BLaER1 (cell line): ENCODE measurements at regions not wholly inside any gene's neighbourhood (a gene's known extent, or its start where the extent isn't known, plus 50 kb on each side); places are given as distances from the start of the nearest gene placed in this dataset.

Experiments
- H3K27ac ChIP-seq: shearing (Covaris generic); formaldehyde crosslinking; 2 replicates; pipeline ENCODE4 v1.8.1; 2022
- H3K27me3 ChIP-seq: shearing (Covaris generic); formaldehyde crosslinking; 2 replicates; pipeline ENCODE4 v1.8.1; 2022
- H3K36me3 ChIP-seq: shearing (Covaris generic); formaldehyde crosslinking; 2 replicates; pipeline ENCODE4 v1.8.1; 2022
- H3K4me1 ChIP-seq: shearing (Covaris generic); formaldehyde crosslinking; 2 replicates; pipeline ENCODE4 v1.8.1; 2022
- H3K4me2 ChIP-seq: shearing (Covaris generic); formaldehyde crosslinking; 2 replicates; pipeline ENCODE4 v1.8.1; 2022
- H3K4me3 ChIP-seq: shearing (Covaris generic); formaldehyde crosslinking; 2 replicates; pipeline ENCODE4 v1.8.1; 2022
- H3K9ac ChIP-seq: shearing (Covaris generic); formaldehyde crosslinking; 2 replicates; pipeline ENCODE4 v1.8.1; 2022
- H3K9me3 ChIP-seq: shearing (Covaris generic); formaldehyde crosslinking; 2 replicates; pipeline ENCODE4 v1.8.1; 2022
- H4K20me1 ChIP-seq: shearing (Covaris generic); formaldehyde crosslinking; 2 replicates; pipeline ENCODE4 v1.8.1; 2022
- Cebpa-rat ChIP-seq: shearing (Covaris generic); IDR thresholded peaks from 2 replicates; pipeline ENCODE4 v1.8.1; 2022

DNA sequence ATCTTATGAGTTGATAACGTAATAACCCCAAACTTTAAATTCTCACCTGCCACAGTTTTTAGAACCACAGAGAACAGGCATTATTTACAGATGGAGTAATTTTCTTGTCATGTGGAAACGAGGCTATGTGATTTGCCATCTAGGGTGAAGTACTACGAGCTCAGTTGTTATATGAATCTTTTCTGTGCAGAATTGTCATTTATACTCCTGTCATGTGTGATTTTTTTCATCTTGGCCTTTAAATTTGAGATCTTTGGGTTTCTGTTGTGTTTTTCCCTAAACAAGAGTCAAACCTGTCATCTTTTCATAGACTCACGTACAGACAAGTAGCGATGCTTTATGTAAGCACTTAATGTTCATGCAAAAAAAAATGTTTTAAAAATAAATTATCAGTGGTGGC is 153.7 kb upstream of the TAC1 start:
- Histone ChIP-seq H3K9ac (no peak overlapping the region), H3K27ac (no peak overlapping the region), H3K9me3 (peaks cover 9% of the 10 kb centered on the region; the same call in 1 of the 2 replicates), H3K4me1 (peaks cover 5% of the 10 kb centered on the region), H3K4me2 (no peak overlapping the region), H3K36me3 (no peaks in the 10 kb centered on the region), H3K27me3 (no peaks in the 10 kb centered on the region), H4K20me1 (no peaks in the 10 kb centered on the region), H3K4me3 (no peak overlapping the region)
- no peak for TF ChIP-seq Cebpa-rat

DNA sequence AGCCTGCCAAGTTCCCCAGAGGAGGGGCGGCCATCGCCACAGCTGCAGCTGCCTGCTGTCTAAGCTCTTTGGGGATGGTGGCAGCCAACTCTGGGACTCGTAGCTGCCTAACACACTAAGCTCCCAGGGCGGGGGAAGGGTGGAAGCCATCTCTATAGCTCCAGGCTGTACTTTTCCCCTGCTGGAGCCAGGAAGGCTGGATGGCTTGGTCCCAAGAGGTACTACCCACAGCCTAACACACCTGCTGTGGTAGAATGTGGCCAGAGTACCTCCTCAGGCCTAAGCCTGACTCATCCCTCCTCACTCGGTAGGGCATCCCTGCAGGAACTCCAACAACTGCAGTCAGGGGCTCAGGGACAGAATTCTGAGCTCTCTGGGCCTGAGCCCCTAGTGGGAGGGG is 151.7 kb upstream of the TAC1 start:
- TF ChIP-seq Cebpa-rat = no peak
- no peaks in the 10 kb centered on the region for H3K36me3 ChIP-seq
- H4K20me1 ChIP-seq = no peaks in the 10 kb centered on the region
- H3K9ac ChIP-seq = no peak overlapping the region
- H3K9me3 ChIP-seq = peaks cover 9% of the 10 kb centered on the region; the same call in 1 of the 2 replicates
- no peaks in the 10 kb centered on the region for H3K27me3 ChIP-seq
- no peak overlapping the region for H3K4me2 ChIP-seq
- H3K4me1 ChIP-seq = peaks cover 5% of the 10 kb centered on the region
- no peak overlapping the region for H3K27ac ChIP-seq
- H3K4me3 ChIP-seq = no peak overlapping the region

DNA sequence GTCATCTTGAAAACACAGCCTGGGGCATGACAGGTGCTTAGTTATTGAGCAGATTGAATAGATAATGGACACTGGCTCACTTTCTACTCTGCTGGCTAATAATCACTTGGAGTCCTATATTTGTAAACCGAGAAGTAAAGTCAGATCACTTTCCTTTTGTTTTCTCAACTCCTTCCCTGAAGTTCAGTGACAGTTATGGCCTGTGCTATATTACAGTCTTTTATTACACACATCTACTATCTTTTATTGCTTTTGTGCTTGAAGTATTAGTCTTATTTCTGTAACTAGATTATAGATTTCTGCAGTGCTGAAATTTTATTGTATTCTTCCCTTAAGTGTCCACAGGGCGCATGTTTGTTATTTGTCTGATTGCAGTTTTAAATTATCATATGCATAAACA is 136.4 kb upstream of the TAC1 start:
- no peak overlapping the region for H3K27ac ChIP-seq
- no peak overlapping the region for H3K4me3 ChIP-seq
- no peaks in the 10 kb centered on the region for H3K4me1 ChIP-seq
- no peaks in the 10 kb centered on the region for H3K36me3 ChIP-seq
- H3K9me3 ChIP-seq = no peaks in the 10 kb centered on the region
- no peaks in the 10 kb centered on the region for H3K27me3 ChIP-seq
- TF ChIP-seq Cebpa-rat = no peak
- no peak overlapping the region for H3K4me2 ChIP-seq
- no peaks in the 10 kb centered on the region for H4K20me1 ChIP-seq
- no peak overlapping the region for H3K9ac ChIP-seq

DNA sequence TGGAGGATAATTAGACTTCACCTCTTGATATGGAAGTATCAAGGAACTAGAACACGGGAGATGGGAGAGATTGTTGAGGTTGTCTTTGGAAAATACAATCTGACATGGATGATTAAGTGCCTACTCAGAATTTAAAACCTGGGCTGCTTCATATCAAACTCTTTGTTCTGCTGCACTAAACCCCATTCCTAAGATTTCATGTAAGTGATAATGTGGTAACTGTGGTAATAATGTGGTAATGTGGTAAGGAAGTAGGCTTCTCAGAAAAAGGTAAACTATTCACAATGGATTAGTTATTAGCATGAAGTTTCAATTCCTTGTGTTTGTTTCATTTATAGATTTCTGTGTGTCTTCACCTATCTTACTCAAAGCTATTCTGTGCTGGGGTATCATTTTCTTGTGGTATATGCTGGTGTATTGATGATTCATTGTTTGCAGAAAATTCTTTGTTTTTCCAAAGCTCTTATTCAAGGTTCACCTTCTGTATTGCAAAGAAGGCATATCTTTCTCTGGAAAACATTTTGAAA is 129.9 kb upstream of the TAC1 start:
- no peak for TF ChIP-seq Cebpa-rat
- no peaks in the 10 kb centered on the region for H3K9me3 ChIP-seq
- no peaks in the 10 kb centered on the region for H3K36me3 ChIP-seq
- no peak overlapping the region for H3K27ac ChIP-seq
- H3K4me2 ChIP-seq = no peak overlapping the region
- no peak overlapping the region for H3K4me3 ChIP-seq
- no peaks in the 10 kb centered on the region for H3K27me3 ChIP-seq
- peaks cover 10% of the 10 kb centered on the region; the same call in 1 of the 2 replicates for H3K4me1 ChIP-seq
- no peak overlapping the region for H3K9ac ChIP-seq
- no peaks in the 10 kb centered on the region for H4K20me1 ChIP-seq

DNA sequence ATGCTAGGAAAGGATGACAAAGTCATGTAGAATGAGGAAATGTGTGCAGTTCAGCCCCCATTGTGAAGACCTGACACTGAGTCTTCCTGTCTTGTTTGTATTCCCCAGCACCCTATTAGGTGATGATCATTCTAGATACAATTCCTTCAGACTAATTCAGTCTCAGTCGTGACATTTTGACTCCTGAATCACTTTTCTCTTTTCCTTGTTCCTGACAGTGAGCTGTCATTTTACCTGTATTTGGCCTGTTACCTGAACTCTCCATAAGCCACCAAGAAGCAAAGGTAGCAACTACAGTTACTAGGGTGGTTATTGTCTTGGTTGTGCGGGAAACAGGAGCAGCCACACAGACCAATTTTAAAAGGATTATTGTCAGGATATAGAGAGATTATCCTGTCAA is 111.4 kb upstream of the TAC1 start:
- no peak for TF ChIP-seq Cebpa-rat
- no peak overlapping the region for H3K4me2 ChIP-seq

DNA sequence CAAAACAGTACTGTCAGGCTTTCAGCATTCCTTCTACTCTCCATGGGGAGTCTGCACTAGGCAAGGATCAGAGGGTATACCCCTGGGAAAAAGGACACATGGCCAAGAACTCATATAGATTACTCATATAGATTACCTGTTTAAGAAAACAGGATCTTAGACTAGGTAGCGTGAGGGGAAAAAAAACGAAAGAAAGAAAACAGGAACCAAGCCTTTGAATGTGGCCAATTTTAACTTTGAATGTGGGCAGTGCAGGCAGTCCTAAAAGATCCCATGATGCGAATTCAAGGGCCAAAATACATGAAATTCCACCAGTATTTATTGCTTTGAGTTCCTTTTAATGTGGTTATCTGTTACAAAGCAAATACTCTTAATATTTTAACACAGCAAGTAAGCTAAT is 108.6 kb upstream of the TAC1 start:
- Histone ChIP-seq H3K36me3 (no peaks in the 10 kb centered on the region), H3K4me2 (no peak overlapping the region), H3K9me3 (no peaks in the 10 kb centered on the region), H3K27ac (no peak overlapping the region), H3K27me3 (no peaks in the 10 kb centered on the region), H4K20me1 (no peaks in the 10 kb centered on the region), H3K4me3 (no peak overlapping the region), H3K9ac (no peak overlapping the region), H3K4me1 (no peaks in the 10 kb centered on the region)
- no peak for TF ChIP-seq Cebpa-rat

More for the DNA sequence above, 111.4 kb upstream of the TAC1 start:
- Histone ChIP-seq H3K4me1 (no peaks in the 10 kb centered on the region), H4K20me1 (no peaks in the 10 kb centered on the region), H3K4me3 (no peak overlapping the region), H3K9ac (no peak overlapping the region), H3K27me3 (no peaks in the 10 kb centered on the region), H3K9me3 (no peaks in the 10 kb centered on the region), H3K36me3 (no peaks in the 10 kb centered on the region), H3K27ac (no peak overlapping the region)

DNA sequence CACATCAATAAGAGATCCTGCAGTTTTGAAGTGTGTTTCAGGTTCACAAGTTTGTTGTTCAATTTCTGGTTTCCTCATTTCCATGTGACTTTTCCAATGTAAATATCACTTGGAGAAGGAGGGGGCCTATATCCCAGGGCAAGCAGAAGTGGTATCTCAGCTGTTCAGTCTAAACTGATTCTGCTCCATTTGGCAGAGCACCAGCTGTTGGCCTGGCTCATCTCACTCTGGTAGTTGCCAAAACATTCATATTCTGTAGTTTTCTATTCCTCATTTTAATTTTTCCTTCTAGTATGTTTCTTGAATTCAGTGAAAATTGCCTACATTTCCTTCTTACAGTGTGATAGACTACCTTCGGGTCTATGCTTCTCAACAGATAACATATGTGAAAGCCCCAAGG is 101.8 kb upstream of the TAC1 start:
- Histone ChIP-seq H3K9ac (no peak overlapping the region), H3K4me1 (no peaks in the 10 kb centered on the region), H3K27ac (no peak overlapping the region), H3K36me3 (no peaks in the 10 kb centered on the region), H3K4me2 (no peak overlapping the region), H3K27me3 (no peaks in the 10 kb centered on the region), H3K4me3 (no peak overlapping the region), H4K20me1 (no peaks in the 10 kb centered on the region), H3K9me3 (no peaks in the 10 kb centered on the region)
- no peak for TF ChIP-seq Cebpa-rat

DNA sequence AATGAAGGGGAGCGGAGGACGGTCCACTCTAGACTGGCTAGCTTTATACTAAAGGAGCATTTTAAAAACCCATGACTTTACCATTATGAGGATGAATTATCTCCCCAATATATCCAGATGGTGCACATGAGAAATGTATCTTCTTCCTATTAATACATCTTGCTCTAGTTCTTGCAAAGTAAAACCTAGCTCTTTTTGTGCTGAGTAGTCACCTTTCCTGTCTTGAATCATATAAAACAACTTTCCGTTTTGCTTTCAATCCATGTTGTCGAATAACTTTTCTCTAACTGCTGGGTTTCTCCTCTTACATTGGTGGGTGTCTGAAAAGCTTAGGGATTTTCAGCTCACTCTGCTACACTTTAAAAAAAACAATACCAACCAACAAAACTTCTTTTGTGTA is 96.3 kb upstream of the TAC1 start:
- H4K20me1 ChIP-seq = no peaks in the 10 kb centered on the region
- no peaks in the 10 kb centered on the region for H3K36me3 ChIP-seq
- no peaks in the 10 kb centered on the region for H3K9me3 ChIP-seq
- no peak overlapping the region for H3K4me2 ChIP-seq
- H3K27me3 ChIP-seq = no peaks in the 10 kb centered on the region
- no peak overlapping the region for H3K9ac ChIP-seq
- no peak overlapping the region for H3K4me3 ChIP-seq
- no peak overlapping the region for H3K27ac ChIP-seq
- TF ChIP-seq Cebpa-rat = no peak
- no peaks in the 10 kb centered on the region for H3K4me1 ChIP-seq

DNA sequence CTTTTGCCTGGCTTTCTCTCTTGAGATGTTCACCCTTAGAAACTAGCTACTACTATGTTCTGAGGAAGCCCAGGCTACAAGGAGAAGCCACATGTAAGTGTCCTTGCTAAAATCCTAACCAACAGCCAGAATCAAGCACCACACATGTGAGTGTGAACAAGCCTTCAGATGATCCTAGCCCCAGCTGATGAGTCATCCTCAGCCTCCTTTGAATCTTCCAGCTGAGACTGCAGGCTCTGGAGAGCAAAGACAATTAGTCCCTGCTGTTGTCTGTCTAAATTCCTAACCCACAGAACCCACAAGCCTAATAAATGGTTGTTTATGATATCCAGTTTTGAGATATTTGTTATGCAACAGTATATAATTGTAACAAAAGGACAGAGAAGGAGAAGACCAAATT is 92.8 kb upstream of the TAC1 start:
- Histone ChIP-seq H3K27ac (no peak overlapping the region), H4K20me1 (no peaks in the 10 kb centered on the region), H3K36me3 (no peaks in the 10 kb centered on the region), H3K9me3 (no peaks in the 10 kb centered on the region), H3K4me3 (no peak overlapping the region), H3K4me1 (no peaks in the 10 kb centered on the region), H3K27me3 (no peaks in the 10 kb centered on the region), H3K9ac (no peak overlapping the region), H3K4me2 (no peak overlapping the region)
- TF ChIP-seq Cebpa-rat = no peak

DNA sequence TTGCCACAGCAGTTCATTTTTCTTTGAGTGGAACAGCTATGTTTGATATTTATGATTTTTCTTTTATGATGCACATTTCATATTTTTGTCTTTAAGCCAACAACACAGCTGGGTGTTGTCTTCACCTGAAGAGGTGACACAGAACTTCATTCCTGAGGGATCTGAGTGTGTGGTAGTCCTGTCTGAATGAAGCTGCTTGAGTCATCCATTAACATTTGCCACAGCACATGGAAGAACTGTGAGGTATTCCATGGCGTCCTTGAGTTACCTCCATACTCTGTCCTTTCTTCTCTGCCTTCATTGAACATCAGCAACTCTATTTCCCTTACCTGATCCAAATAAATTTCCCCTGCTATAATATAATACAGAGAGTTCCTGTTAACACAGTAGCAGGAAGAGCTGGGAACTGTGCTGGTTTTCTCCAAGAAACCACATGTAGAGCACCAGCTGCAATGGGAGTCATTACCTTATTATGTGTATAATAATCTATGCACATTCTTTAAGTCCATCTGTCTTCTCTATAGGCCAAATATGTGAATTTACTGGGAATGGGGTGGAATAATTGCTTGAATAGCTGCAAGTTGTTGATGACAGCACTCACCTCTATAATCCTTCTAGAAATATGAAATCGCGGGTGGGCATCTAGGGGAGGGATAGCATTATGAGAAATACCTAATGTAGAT is 72.4 kb upstream of the TAC1 start:
- no peak overlapping the region for H3K27ac ChIP-seq
- no peaks in the 10 kb centered on the region for H3K27me3 ChIP-seq
- no peaks in the 10 kb centered on the region for H3K36me3 ChIP-seq
- H4K20me1 ChIP-seq = no peaks in the 10 kb centered on the region
- no peaks in the 10 kb centered on the region for H3K9me3 ChIP-seq
- H3K4me1 ChIP-seq = no peaks in the 10 kb centered on the region
- H3K4me3 ChIP-seq = no peak overlapping the region
- no peak overlapping the region for H3K9ac ChIP-seq
- TF ChIP-seq Cebpa-rat = no peak
- no peak overlapping the region for H3K4me2 ChIP-seq

DNA sequence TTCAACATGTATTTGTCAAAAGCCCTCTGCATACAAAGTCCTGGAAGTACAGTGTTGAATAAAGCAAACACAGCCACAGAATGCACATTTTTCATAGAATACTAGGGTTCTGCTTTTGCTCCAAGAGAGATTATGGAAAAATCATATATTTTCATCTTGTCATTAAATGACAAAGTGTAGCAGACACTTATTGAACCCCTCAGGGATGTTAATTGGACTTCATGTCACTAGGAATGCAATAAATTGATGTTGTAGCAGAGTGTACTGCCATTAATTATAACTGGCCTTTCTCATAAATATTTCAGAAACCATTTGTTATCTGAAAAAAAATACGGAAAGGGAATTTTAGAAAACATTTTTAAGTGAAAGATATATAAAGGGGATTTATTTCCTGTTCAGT is 64.5 kb upstream of the TAC1 start:
- Histone ChIP-seq H3K27me3 (no peaks in the 10 kb centered on the region), H3K27ac (no peak overlapping the region), H3K4me2 (no peak overlapping the region), H3K4me1 (no peaks in the 10 kb centered on the region), H3K9ac (no peak overlapping the region), H4K20me1 (no peaks in the 10 kb centered on the region), H3K36me3 (no peaks in the 10 kb centered on the region), H3K4me3 (no peak overlapping the region), H3K9me3 (no peaks in the 10 kb centered on the region)
- TF ChIP-seq Cebpa-rat = no peak
